GM19043 (cell line): ENCODE measurements at regions not wholly inside any gene's neighbourhood (a gene's known extent, or its start where the extent isn't known, plus 50 kb on each side); places are given as distances from the start of the nearest gene placed in this dataset.

ENCODE experiments used
- ATAC-seq: cut with Tn5 transposase; IDR thresholded peaks from one replicate; pipeline ENCODE4 v1.9.1; 2021; ENCODE audit warnings: low read depth; ENCODE audit not compliant: unreplicated experiment

GRCh38 chr2:56444339-56444738, 260.5 kb downstream of the CCDC85A start:
- ATAC-seq: no peak

DNA sequence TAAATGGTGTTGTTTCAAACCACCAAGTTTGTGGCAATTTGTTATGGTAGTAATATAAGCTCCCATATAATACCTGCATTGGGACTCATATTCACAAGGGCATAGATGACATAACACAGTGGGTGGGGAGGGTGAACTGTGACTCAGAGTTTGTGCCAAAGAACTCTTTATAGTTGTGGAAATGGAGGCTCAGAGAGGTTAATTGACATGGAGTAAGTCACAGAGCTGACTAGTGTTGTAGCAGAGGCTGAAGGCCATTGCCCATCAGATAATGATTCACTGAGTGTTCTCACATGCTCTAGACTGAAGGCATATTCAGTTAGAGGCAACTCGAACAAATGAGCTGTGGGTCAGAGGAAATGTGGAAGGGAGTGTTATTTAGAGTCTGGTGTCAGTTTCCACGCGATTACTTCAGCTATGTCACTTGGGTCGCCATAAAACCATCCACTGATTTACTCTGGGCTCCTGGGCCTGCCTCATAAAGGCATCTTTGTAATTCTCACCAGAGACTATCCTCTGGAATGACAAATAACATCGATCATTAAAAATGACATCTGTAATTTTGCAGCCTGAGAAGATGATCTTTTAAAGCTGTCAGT, 264.7 kb downstream of the CCDC85A start:
- ATAC-seq: no peak

- ATAC-seq: no peak
Measured at GRCh38 chr2:56449002-56449431, 265.2 kb downstream of the CCDC85A start.

GRCh38 chr2:56449449-56449860, 265.7 kb downstream of the CCDC85A start:
- no peak for ATAC-seq

DNA sequence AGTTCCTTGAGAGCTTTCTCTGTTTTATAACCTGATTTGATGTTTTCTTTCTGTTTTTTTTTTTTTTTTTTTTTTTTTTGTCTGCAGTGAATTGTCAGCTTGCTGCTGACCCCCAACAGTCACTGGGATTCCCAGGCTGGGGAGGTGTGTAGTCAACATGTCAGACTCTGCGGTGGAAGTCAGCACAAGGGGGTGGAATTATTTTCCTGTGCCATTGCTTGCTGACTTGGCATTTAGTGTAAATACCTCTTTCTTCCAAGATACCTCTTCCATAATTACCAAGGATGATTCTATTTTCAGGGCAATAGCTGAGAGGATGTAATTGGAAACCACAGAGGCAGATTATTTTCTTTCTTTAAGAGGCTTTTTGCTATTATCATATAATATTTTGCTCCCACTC, 266.3 kb downstream of the CCDC85A start:
- no peak for ATAC-seq

DNA sequence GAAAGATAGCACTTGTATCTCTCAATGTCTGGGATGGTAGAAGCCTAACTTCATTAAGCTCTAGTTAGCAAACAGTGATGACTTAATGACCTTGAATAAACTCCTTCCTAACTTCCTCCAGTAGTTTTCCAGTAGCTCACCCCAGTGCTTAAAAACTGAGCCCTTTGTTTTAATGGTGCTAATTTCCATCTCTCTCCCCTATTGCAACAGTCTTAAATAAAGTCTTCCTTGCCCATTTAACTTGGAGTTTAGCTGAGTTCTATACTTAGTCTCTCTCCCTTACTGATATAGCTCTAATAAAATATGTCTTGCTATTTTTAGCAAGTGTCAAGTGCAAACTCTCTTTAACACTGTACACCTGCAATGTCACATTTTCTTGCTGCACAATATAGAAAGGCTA, 267.0 kb downstream of the CCDC85A start:
- no peak for ATAC-seq

DNA sequence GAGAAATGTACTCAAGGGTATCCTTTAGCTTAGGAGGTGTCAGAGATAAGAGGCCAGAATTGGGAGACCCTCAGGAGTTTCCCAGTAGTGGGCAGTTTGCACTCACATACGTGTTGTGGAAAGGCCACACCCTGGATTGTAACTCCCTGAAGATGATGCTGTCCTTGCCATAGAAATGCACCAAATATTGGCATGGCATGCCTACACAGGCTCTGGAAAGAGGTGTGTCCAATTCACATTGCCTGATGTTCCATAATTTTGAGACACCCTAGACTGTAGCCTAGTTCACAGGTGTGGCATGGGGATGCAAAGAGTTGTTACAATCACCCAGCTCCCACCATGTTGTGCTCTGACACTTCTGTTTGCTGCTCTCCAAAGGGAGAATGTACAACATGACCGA, 271.9 kb downstream of the CCDC85A start:
- no peak for ATAC-seq

DNA sequence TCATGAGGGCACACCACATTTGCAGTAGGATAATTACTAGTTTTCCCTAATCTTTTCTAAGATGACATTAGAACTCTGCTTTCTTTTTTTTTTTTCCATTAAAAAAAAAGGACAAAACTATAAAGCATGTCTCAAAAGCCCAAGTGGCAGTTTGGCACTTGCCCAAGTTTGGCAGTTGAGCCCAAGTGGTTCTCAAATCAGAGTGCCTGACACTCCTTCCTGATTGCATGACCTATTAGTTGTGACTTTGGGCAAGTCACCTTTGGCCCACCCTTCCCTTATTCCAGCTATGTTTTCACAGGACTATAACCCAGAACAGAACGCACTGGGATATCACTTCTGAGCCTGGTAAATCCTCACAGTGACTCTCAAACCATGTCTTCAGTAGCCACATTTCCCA, 273.0 kb downstream of the CCDC85A start:
- no peak for ATAC-seq

DNA sequence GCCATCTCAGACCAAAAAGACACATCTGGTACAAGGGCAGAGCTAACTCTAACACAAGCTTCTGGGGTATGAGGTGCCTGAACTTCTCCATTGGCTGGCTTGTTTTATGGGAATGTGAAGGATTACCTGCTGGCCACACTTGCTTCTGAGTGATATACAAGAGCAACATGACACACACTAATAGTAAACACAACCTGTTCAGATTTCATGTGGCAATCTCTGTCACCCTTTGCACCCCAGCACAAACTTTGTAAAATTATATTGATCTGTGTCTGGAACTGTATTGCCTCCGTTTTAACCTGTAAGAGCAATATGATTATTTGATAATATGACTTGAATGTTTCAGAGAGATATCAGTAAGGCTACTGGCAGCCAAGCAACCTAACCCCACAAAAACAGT, 276.7 kb downstream of the CCDC85A start:
- ATAC-seq: no peak

DNA sequence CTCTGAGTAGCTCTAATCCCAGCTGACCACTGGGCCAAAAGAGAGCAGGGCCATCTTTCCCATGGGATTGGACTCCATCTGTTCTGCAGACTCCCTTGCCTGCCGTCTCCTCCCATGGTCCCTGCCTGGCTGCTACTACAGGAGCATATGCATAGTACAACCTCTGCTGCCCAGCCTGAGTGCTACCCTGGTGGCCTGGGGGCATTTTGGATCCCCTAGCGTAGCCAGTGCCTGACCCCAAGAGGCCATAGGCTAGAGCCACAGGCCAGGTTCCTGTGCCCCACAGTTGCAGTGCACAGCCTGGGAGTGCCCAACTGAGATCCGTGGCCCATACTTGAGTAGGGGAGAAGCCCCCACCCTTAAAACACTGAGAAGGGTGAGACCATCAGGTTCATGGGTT, 280.3 kb downstream of the CCDC85A start:
- no peak for ATAC-seq

DNA sequence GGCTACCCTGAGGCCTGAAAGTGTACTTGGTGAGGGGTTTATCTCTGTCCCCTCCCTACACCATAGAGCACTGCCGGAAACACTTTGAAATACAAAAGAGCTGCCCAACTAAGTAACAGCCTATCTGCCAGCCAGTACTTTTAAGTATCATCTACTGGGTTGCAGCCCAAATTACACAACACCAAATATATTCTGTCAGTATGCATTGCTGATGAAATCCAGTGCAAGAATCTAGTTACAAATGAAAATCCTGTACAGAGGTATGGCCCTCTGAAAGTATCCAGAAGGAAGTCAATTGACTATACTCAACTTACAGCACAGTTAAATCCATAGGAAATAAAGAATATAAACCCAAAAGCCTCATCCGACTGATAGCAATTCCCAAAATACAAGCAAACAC, 280.8 kb downstream of the CCDC85A start:
- no peak for ATAC-seq

DNA sequence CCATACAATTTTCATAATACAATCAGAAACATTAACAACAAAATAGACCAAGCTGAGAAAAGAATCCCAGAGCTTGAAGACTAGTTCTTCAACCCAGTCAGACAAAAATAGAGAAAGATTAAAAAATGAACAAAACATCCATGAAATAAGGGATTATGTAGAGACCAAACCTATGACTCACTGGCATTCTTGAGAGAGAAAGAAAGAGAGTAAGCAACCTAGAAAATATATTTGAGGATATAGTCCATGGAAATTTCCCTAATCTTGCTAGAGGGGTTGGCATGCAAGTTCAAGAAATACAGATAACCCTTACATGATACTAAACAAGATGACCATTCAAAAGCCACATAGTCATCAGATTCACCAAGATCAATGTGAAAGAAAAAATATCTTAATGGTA, 281.7 kb downstream of the CCDC85A start:
- no peak for ATAC-seq

GRCh38 chr2:56473524-56473923, 289.7 kb downstream of the CCDC85A start:
- no peak for ATAC-seq

- no peak for ATAC-seq
Measured at GRCh38 chr2:56474412-56475158, 290.8 kb downstream of the CCDC85A start.

DNA sequence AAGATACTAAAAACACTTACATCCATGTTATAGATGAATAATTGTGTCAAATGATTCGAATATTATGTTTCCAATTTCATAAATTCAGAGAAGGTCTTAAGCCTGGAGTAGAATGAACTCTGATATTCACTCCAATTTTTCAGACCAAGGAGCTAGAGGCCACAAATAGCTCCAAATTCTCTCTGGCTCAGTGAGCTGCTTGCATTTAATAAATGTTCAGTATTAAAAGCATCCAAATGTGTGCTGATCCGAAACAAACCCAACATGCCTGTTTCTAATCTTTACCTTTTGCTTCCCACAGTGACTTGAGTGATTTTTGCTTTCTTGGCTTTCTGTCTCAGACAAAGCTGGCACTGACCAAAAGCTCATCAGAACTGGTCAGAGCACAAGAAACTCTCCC, 291.4 kb downstream of the CCDC85A start:
- ATAC-seq: no peak

- ATAC-seq: no peak
Measured at GRCh38 chr2:56476509-56477071, 292.8 kb downstream of the CCDC85A start.

- ATAC-seq: no peak
Measured at GRCh38 chr2:56478027-56478426, 294.2 kb downstream of the CCDC85A start.

DNA sequence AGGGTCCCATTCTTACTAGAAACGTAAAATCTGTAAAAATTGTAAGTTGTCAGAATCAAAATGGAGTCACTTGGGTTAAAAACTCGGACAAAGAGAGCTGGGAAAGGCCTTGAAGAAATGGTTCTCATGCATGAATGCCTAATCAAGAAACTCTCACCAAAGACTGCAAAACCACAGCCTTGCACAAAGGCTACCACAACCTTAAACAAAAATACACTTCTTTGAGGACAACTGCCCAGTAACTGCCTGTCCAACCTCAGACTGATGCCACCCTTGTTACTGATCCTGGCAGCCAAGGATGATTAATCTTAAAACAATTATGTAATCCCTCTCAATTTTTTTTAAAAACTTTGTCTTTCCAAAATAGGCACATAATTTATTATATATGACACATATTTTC, 299.3 kb downstream of the CCDC85A start:
- ATAC-seq: no peak

- ATAC-seq: no peak
Measured at GRCh38 chr2:56484906-56485305, 301.1 kb downstream of the CCDC85A start.

GRCh38 chr2:56500317-56500716, 316.5 kb downstream of the CCDC85A start:
- no peak for ATAC-seq

DNA sequence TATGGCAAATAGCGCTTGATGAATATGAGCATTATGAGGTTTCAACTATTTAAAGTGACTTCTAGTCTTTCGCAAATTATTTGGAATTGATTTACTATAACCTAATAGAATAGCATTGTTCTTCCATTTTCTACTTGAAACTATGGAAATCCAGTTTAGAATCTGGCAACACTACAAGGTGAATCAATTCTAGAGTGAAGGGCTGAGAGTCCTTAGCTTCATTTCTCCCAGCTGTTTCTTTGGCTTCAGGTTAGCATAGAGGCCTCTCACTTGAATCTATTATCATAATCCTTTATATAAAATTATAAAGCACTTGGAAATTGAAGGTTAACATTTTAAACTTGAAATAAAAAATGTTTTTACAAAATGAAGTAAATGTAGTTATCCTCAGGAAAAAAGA, 318.8 kb downstream of the CCDC85A start:
- ATAC-seq: no peak

GRCh38 chr2:56505885-56506284, 322.1 kb downstream of the CCDC85A start:
- no peak for ATAC-seq
